HCT116 (cell line): ENCODE measurements at regions not wholly inside any gene's neighbourhood (a gene's known extent, or its start where the extent isn't known, plus 50 kb on each side); places are given as distances from the start of the nearest gene placed in this dataset.

Source experiments
- ATAC-seq: fragments of 200-7000 bp; cut with Tn5 transposase; 2 replicates; pipeline ENCODE4 v1.9.1; 2020; ENCODE audit warnings: mild to moderate bottlenecking, moderate library complexity
- BruUV-seq: library from RNA; stranded (reverse); fragments of 400-500 nt; replicated peaks from 2 replicates; lab custom pipeline; 2021; lab: Mats Ljungman, UMichigan
- CTCF ChIA-PET: fragments of 300-600 bp; sonication (Branson Sonifier 250); formaldehyde crosslinking; loops from one replicate; lab custom pipeline; 2021; ENCODE audit warnings: antibody characterized with exemption; lab: Charles Lee
- POLR2A ChIA-PET: fragments of 300-600, 350-600 bp; sonication (Branson Sonifier 250); formaldehyde crosslinking; loops from one replicate; lab custom pipeline; 2021; ENCODE audit warnings: antibody characterized with exemption; lab: Charles Lee
- RAD21 ChIA-PET, 2 experiments: fragments of 300-600 bp; sonication (Branson Sonifier 250); formaldehyde crosslinking; loops; one replicate each; lab custom pipeline; 2023; ENCODE audit warnings: low total read pairs in 2 of 2; ENCODE audit not compliant: uncharacterized antibody in 2 of 2, unreplicated experiment in 2 of 2, low non-redundant PET in 1 of 2; lab: Charles Lee
- DNase-seq: peaks from one replicate; pipeline ENCODE4 v3.0.0-alpha.2; 2010; ENCODE audit warnings: low read depth, low spot score
- H2AFZ ChIP-seq: fragments of 200-600 bp; shearing (Covaris generic), sonication (generic); 2 replicates; pipeline ENCODE4 v1.6.1; 2017; ENCODE audit warnings: low read depth, mixed run types, mixed read lengths, antibody characterized with exemption, low read length; ENCODE audit not compliant: poor library complexity, severe bottlenecking
- H3K27ac ChIP-seq: 2 replicates; pipeline ENCODE4 v1.5.1; 2012; ENCODE audit warnings: low read depth, low read length
- H3K27me3 ChIP-seq: fragments of 200-600 bp; sonication (generic); 2 replicates; pipeline ENCODE4 v1.6.1; 2016; ENCODE audit warnings: mixed run types, low read length, mixed read lengths; ENCODE audit not compliant: insufficient read depth
- H3K36me3 ChIP-seq, 2 experiments: fragments of 200-500 bp in 1 of 2; fragments of 200-600 bp in 1 of 2; sonication (Bioruptor generic) in 1 of 2; sonication (generic) in 1 of 2; 2 replicates each; pipeline versions ENCODE4 v1.5.1 to v1.6.1; 2014 to 2016; ENCODE audit warnings: low read length in 2 of 2, inconsistent platforms in 1 of 2, mixed read lengths in 1 of 2, mixed run types in 1 of 2; ENCODE audit not compliant: insufficient read depth in 2 of 2, control insufficient read depth in 1 of 2
- H3K4me1 ChIP-seq, 2 experiments: fragments of 200-600 bp in 1 of 2; sonication (generic) in 1 of 2; 2 replicates each; pipeline versions ENCODE4 v1.5.1 to v1.6.1; 2012 to 2017; ENCODE audit warnings: low read length in 2 of 2, inconsistent platforms in 1 of 2, mild to moderate bottlenecking in 1 of 2, mixed read lengths in 1 of 2, mixed run types in 1 of 2, moderate library complexity in 1 of 2; ENCODE audit not compliant: insufficient read depth in 2 of 2, control insufficient read depth in 1 of 2
- H3K4me2 ChIP-seq: fragments of 200-600 bp; sonication (generic); 2 replicates; pipeline ENCODE4 v1.6.1; 2017; ENCODE audit warnings: mixed run types, low read length, mixed read lengths
- H3K4me3 ChIP-seq, 2 experiments: fragments of 200-600 bp in 1 of 2; sonication (generic) in 1 of 2; replicated peaks in 1 of 2; 2 replicates each; pipeline ENCODE4 v1.5.1; 2011 to 2016; ENCODE audit warnings: low read length in 2 of 2, control low read depth in 1 of 2, low read depth in 1 of 2, mild to moderate bottlenecking in 1 of 2, mixed read lengths in 1 of 2, mixed run types in 1 of 2
- H3K79me2 ChIP-seq: fragments of 200-600 bp; sonication (generic); 2 replicates; pipeline ENCODE4 v1.6.1; 2017; ENCODE audit warnings: mild to moderate bottlenecking, mixed run types, low read length, moderate library complexity, mixed read lengths; ENCODE audit not compliant: insufficient read depth
- H3K9ac ChIP-seq: fragments of 200-600 bp; sonication (generic); 2 replicates; pipeline ENCODE4 v1.6.1; 2016; ENCODE audit warnings: low read length, mixed read lengths
- H3K9me2 ChIP-seq: fragments of 200-600 bp; sonication (generic), shearing (Covaris generic); 2 replicates; pipeline ENCODE4 v1.6.1; 2017; ENCODE audit warnings: mixed run types, mild to moderate bottlenecking, moderate library complexity; ENCODE audit not compliant: insufficient read depth
- H3K9me3 ChIP-seq, 2 experiments: fragments of 200-500 bp in 1 of 2; fragments of 200-600 bp in 1 of 2; sonication (Bioruptor generic) in 1 of 2; sonication (generic) in 1 of 2; 2 replicates each; pipeline ENCODE4 v1.6.1; 2014 to 2017; ENCODE audit warnings: low read length in 2 of 2, mixed read lengths in 2 of 2, inconsistent platforms in 1 of 2, low read depth in 1 of 2, mild to moderate bottlenecking in 1 of 2, mixed run types in 1 of 2, moderate library complexity in 1 of 2; ENCODE audit not compliant: control insufficient read depth in 1 of 2, insufficient read depth in 1 of 2
- H4K20me1 ChIP-seq: fragments of 200-600 bp; sonication (generic), shearing (Covaris generic); 2 replicates; pipeline ENCODE4 v1.6.1; 2017; ENCODE audit warnings: mixed run types, mild to moderate bottlenecking, moderate library complexity; ENCODE audit not compliant: insufficient read depth
- EZH2phosphoT487 ChIP-seq: fragments of 200-600 bp; IDR thresholded peaks from 2 replicates; pipeline ENCODE4 v1.6.1; 2018; ENCODE audit warnings: antibody characterized with exemption, borderline replicate concordance
- SP1 ChIP-seq: IDR thresholded peaks from 2 replicates; pipeline ENCODE4 v1.6.1; 2012; ENCODE audit warnings: low read depth
- ZNF274 ChIP-seq: fragments of 200-500 bp; sonication (Bioruptor generic); IDR thresholded peaks from 2 replicates; pipeline ENCODE4 v1.6.1; 2014; ENCODE audit warnings: mild to moderate bottlenecking, low read depth, low read length, inconsistent platforms
- intact Hi-C: fragments of 100-400 bp; cut with micrococcal nuclease; formaldehyde crosslinking; loops from 2 replicates; pipeline ENCODE4 v1.10.0; 2022
- TF ChIP-seq, protein P1 (sequence below), 3 experiments: fragments of 200-600 bp in 1 of 3; sonication (generic) in 1 of 3; IDR thresholded peaks in 2 of 3; conservative IDR thresholded peaks in 1 of 3; 2 replicates each; pipeline ENCODE4 v1.5.1; 2012 to 2017; ENCODE audit warnings: low read depth in 2 of 3, low read length in 2 of 3, antibody characterized with exemption in 1 of 3, borderline replicate concordance in 1 of 3, control low read depth in 1 of 3, mild to moderate bottlenecking in 1 of 3, mixed read lengths in 1 of 3, mixed run types in 1 of 3, moderate library complexity in 1 of 3; ENCODE audit not compliant: insufficient read depth in 1 of 3
- TF ChIP-seq, protein P2 (sequence below): IDR thresholded peaks from 2 replicates; pipeline ENCODE4 v1.6.1; 2012
- TF ChIP-seq, protein P3 (sequence below): IDR thresholded peaks from 2 replicates; pipeline ENCODE4 v1.6.1; 2012; ENCODE audit warnings: low read depth

DNA sequence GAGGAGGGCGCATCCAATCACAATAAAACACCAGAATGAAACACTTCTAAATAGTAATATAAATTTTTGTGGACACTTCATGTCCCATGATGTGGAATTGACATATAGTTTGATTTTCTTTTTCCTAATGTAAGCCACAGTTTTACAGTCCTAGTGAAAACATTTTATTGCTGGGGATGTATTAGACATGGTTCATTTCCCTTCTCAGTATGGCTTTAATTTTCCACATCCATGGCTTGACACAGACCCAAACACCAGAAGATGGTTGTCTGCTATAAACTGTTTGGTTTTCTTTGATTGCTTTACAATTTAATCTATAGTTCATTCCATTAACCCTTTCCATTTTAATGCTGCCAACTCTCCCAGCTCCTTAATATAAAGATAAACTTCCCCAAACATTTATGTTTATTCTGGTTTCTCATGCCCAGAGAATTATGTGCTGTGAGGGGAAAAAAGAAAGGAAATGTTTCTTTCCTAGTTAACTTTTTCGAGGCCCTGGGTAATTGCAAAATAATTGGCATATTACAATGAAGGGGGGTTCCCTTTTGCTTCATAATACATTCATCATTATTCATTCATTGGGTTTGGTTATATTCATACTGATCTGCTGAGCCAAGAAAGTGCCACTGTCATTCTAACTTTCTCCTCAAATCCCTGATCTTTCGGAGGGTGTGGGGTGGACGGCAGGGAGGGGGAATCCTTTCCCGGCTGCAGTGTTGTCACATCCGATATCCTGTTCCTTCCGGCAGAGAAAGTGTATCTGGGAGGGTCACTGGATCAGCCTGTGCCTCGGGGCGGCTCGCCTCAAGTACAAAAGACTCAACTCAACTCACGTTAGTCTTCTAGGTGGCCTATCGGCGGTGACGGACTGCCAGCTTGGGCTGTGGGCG lies 127.6 kb upstream of the TFAP2D start:
- H3K4me1 ChIP-seq: no peaks in the 10 kb centered on the region
- H3K9me3 ChIP-seq: peaks cover 7 to 15% of the 10 kb centered on the region in 2 experiments; a peak in 2 of 4 replicates
- POLR2A ChIA-PET: no interaction called here
- H3K4me2 ChIP-seq: no peak overlapping the region
- ATAC-seq: no peak
- H3K27me3 ChIP-seq: no peaks in the 10 kb centered on the region
- no peaks in the 10 kb centered on the region for H4K20me1 ChIP-seq
- no peak for TF ChIP-seq EZH2phosphoT487
- TF ChIP-seq ZNF274: no peak
- TF ChIP-seq, protein P1, sequence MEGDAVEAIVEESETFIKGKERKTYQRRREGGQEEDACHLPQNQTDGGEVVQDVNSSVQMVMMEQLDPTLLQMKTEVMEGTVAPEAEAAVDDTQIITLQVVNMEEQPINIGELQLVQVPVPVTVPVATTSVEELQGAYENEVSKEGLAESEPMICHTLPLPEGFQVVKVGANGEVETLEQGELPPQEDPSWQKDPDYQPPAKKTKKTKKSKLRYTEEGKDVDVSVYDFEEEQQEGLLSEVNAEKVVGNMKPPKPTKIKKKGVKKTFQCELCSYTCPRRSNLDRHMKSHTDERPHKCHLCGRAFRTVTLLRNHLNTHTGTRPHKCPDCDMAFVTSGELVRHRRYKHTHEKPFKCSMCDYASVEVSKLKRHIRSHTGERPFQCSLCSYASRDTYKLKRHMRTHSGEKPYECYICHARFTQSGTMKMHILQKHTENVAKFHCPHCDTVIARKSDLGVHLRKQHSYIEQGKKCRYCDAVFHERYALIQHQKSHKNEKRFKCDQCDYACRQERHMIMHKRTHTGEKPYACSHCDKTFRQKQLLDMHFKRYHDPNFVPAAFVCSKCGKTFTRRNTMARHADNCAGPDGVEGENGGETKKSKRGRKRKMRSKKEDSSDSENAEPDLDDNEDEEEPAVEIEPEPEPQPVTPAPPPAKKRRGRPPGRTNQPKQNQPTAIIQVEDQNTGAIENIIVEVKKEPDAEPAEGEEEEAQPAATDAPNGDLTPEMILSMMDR (IDR thresholded peaks at IDR 0.05 in 2 of 3, conservative IDR thresholded peaks at IDR 0.05 in 1 of 3; ENCODE audit: borderline replicate concordance in 1 of 3, insufficient read depth in 1 of 3, low read depth in 2 of 3, low read length in 2 of 3): no peak
- no peak for TF ChIP-seq SP1
- TF ChIP-seq, protein P2, sequence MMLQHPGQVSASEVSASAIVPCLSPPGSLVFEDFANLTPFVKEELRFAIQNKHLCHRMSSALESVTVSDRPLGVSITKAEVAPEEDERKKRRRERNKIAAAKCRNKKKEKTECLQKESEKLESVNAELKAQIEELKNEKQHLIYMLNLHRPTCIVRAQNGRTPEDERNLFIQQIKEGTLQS: no peak
- TF ChIP-seq, protein P3, sequence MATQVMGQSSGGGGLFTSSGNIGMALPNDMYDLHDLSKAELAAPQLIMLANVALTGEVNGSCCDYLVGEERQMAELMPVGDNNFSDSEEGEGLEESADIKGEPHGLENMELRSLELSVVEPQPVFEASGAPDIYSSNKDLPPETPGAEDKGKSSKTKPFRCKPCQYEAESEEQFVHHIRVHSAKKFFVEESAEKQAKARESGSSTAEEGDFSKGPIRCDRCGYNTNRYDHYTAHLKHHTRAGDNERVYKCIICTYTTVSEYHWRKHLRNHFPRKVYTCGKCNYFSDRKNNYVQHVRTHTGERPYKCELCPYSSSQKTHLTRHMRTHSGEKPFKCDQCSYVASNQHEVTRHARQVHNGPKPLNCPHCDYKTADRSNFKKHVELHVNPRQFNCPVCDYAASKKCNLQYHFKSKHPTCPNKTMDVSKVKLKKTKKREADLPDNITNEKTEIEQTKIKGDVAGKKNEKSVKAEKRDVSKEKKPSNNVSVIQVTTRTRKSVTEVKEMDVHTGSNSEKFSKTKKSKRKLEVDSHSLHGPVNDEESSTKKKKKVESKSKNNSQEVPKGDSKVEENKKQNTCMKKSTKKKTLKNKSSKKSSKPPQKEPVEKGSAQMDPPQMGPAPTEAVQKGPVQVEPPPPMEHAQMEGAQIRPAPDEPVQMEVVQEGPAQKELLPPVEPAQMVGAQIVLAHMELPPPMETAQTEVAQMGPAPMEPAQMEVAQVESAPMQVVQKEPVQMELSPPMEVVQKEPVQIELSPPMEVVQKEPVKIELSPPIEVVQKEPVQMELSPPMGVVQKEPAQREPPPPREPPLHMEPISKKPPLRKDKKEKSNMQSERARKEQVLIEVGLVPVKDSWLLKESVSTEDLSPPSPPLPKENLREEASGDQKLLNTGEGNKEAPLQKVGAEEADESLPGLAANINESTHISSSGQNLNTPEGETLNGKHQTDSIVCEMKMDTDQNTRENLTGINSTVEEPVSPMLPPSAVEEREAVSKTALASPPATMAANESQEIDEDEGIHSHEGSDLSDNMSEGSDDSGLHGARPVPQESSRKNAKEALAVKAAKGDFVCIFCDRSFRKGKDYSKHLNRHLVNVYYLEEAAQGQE: no peak
- H3K27ac ChIP-seq: no peak overlapping the region
- no peaks in the 10 kb centered on the region for H3K9me2 ChIP-seq
- no peaks in the 10 kb centered on the region for H3K79me2 ChIP-seq
- no peaks in the 10 kb centered on the region for H3K36me3 ChIP-seq
- no peak for DNase-seq
- RAD21 ChIA-PET: no interaction called here
- H2AFZ ChIP-seq: no peak overlapping the region
- no peak overlapping the region for H3K4me3 ChIP-seq
- intact Hi-C loops: no loop called here
- BruUV-seq: no TSS peak
- H3K9ac ChIP-seq: no peak overlapping the region
- CTCF ChIA-PET: no interaction called here
